Lower lobe of right lung (tissue), 2 donors: ENCODE measurements at regions not wholly inside any gene's neighbourhood (a gene's known extent, or its start where the extent isn't known, plus 50 kb on each side); places are given as distances from the start of the nearest gene placed in this dataset.

Experiments used
- ATAC-seq, 2 donors: fragments of 200-7000 bp; cut with Tn5 transposase; one replicate each; pipeline ENCODE4 v1.9.1; 2020 to 2022; ENCODE audit warnings: mild to moderate bottlenecking in 2 of 2, moderate library complexity in 2 of 2
- DNase-seq: peaks from one replicate; pipeline ENCODE4 v3.0.0-alpha.2; 2020
- H3K27ac ChIP-seq: fragments of 200-600 bp; one replicate; pipeline ENCODE4 v1.8.0; 2022
- H3K27me3 ChIP-seq: fragments of 200-600 bp; one replicate; pipeline ENCODE4 v1.8.0; 2022; ENCODE audit warnings: low read depth
- H3K36me3 ChIP-seq: fragments of 200-600 bp; one replicate; pipeline ENCODE4 v1.8.0; 2022; ENCODE audit warnings: mild to moderate bottlenecking
- H3K4me1 ChIP-seq: fragments of 200-600 bp; one replicate; pipeline ENCODE4 v1.8.0; 2022
- H3K4me3 ChIP-seq: fragments of 200-600 bp; one replicate; pipeline ENCODE4 v1.8.0; 2022; ENCODE audit warnings: mild to moderate bottlenecking
- H3K9me3 ChIP-seq: fragments of 200-600 bp; one replicate; pipeline ENCODE4 v1.8.0; 2022
- CTCF ChIP-seq: fragments of 200-600 bp; IDR thresholded peaks from one replicate; pipeline ENCODE4 v1.8.0; 2022; ENCODE audit warnings: antibody characterized with exemption, mild to moderate bottlenecking
- intact Hi-C: fragments of 100-400 bp; cut with DNase I; formaldehyde crosslinking; loops from one replicate; pipeline ENCODE4 v1.11.0; 2022
- donor health status: DM: no; HTN: yes; CAD: no; lungs with severe emphysema.

GRCh38 chr1:114278430-114278829, 124.8 kb upstream of the SYT6 start:
- Histone ChIP-seq H3K9me3 (no peaks in the 10 kb centered on the region), H3K27me3 (no peaks in the 10 kb centered on the region), H3K27ac (no peak overlapping the region), H3K36me3 (no peaks in the 10 kb centered on the region), H3K4me1 (no peaks in the 10 kb centered on the region), H3K4me3 (no peak overlapping the region)
- no peak for TF ChIP-seq CTCF
- DNase-seq, result no peak
- intact Hi-C loops, result no loop called here
- ATAC-seq, result no peak

GRCh38 chr1:114274621-114275317, 121.1 kb upstream of the SYT6 start:
- DNase-seq, result no peak
- Histone ChIP-seq H3K27ac (no peak overlapping the region), H3K4me1 (no peaks in the 10 kb centered on the region), H3K4me3 (no peak overlapping the region), H3K36me3 (no peaks in the 10 kb centered on the region), H3K9me3 (no peaks in the 10 kb centered on the region), H3K27me3 (no peaks in the 10 kb centered on the region)
- TF ChIP-seq CTCF, result no peak
- no peak for ATAC-seq
- intact Hi-C loops, result no loop called here

GRCh38 chr1:114272593-114272992, 118.9 kb upstream of the SYT6 start:
- Histone ChIP-seq H3K27ac (no peak overlapping the region), H3K36me3 (no peaks in the 10 kb centered on the region), H3K4me1 (no peaks in the 10 kb centered on the region), H3K4me3 (no peak overlapping the region), H3K9me3 (no peaks in the 10 kb centered on the region), H3K27me3 (no peaks in the 10 kb centered on the region)
- intact Hi-C loops, result no loop called here
- no peak for ATAC-seq
- DNase-seq, result no peak
- no peak for TF ChIP-seq CTCF

GRCh38 chr1:114270718-114271117, 117.0 kb upstream of the SYT6 start:
- intact Hi-C loops, result no loop called here
- DNase-seq (no peak), ATAC-seq (no peak)
- Histone ChIP-seq H3K36me3 (no peaks in the 10 kb centered on the region), H3K4me3 (no peak overlapping the region), H3K4me1 (no peaks in the 10 kb centered on the region), H3K9me3 (no peaks in the 10 kb centered on the region), H3K27me3 (no peaks in the 10 kb centered on the region), H3K27ac (no peak overlapping the region)
- no peak for TF ChIP-seq CTCF

- H3K9me3 ChIP-seq, result no peaks in the 10 kb centered on the region
- ATAC-seq, result no peak
- TF ChIP-seq CTCF, result no peak
- DNase-seq, result no peak
- intact Hi-C loops, result no loop called here
- no peaks in the 10 kb centered on the region for H3K36me3 ChIP-seq
- no peak overlapping the region for H3K4me3 ChIP-seq
- no peaks in the 10 kb centered on the region for H3K4me1 ChIP-seq
- no peaks in the 10 kb centered on the region for H3K27me3 ChIP-seq
- H3K27ac ChIP-seq, result no peak overlapping the region
Measured at GRCh38 chr1:114270282-114270681, 116.6 kb upstream of the SYT6 start.
